ENCODE measurements at regions not wholly inside any gene's neighbourhood (a gene's known extent, or its start where the extent isn't known, plus 50 kb on each side); places are given as distances from the start of the nearest gene placed in this dataset.
"Not testable (repeated sequence)": the region's sequence is repeated elsewhere in the genome, so short reads cannot be mapped to it uniquely, and the experiment has no call there.

DNA sequence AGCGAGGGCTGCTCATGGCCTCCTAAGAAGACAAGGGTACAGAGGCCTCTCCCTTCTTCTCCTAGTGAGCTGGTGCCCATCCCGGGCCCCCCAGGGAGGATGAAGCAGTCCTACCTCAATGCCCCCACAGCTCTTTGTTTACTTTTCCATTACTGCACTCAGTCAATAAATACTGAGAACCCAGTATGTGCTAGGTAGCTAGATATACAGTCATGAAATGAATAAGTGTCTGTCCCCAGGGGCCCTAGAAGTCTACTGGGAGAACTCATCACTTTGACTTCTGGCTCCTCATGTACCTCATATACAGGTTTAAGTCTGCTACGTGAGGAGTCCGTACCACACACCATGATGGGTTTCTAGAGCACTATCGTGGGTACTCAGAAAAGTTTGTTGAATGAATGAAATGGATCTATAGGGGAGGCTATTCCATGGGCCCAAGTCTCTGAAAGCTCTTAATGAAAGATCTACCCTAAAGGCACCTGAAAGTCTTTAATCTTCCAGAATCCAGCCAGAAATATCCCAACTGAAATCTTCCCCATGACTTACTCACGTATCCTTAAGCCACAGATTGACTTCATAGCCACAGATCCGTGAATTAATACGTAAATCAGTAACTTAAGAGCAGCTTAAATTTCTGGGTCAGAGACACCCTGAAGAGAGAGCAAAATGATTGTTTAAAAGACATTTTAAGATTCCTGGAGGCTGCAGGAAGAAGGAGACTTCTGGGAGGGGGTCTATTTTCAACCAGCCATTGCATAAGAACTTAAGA is 51.6 kb upstream of the POMP start:
- TF ChIP-seq, protein P1, sequence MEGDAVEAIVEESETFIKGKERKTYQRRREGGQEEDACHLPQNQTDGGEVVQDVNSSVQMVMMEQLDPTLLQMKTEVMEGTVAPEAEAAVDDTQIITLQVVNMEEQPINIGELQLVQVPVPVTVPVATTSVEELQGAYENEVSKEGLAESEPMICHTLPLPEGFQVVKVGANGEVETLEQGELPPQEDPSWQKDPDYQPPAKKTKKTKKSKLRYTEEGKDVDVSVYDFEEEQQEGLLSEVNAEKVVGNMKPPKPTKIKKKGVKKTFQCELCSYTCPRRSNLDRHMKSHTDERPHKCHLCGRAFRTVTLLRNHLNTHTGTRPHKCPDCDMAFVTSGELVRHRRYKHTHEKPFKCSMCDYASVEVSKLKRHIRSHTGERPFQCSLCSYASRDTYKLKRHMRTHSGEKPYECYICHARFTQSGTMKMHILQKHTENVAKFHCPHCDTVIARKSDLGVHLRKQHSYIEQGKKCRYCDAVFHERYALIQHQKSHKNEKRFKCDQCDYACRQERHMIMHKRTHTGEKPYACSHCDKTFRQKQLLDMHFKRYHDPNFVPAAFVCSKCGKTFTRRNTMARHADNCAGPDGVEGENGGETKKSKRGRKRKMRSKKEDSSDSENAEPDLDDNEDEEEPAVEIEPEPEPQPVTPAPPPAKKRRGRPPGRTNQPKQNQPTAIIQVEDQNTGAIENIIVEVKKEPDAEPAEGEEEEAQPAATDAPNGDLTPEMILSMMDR (IDR thresholded peaks at IDR 0.05; ENCODE audit: low read depth, low read length) = no peak

DNA sequence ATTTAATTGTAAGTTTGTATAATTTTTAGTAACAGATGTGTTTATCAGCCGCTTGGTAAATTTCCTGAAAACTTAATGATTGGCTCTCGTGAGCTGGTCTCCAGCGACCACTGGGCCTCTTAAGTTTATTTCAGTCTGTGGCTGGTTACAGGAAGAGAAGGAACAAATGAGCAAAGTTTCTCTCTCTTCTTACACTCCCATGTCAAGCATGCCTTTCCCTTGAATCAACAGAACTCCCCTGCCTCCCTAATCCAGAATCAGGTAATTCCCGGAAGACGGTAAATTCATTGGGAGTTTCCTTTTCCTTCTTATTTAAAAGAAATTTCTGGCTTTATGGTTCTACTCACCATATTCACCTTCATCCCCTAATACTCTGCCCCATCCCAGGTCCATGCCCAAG is 52.5 kb upstream of the POMP start:
- TF ChIP-seq, protein P1 (IDR thresholded peaks at IDR 0.05; ENCODE audit: low read depth, low read length) = no peak
- H3K4me3 ChIP-seq (ENCODE audit: low read depth, low read length) = no peak overlapping the region

More for the DNA sequence above, 51.6 kb upstream of the POMP start:
- H3K4me3 ChIP-seq (ENCODE audit: low read depth, low read length) = no peak overlapping the region

GRCh38 chr13:28605147-28605546 is 53.8 kb upstream of the POMP start:
- not testable (repeated sequence) for H3K4me3 ChIP-seq (ENCODE audit: low read depth, low read length)

GRCh38 chr13:28603043-28603664 is 55.8 kb upstream of the POMP start:
- TF ChIP-seq, protein P1 (IDR thresholded peaks at IDR 0.05; ENCODE audit: low read depth, low read length) = no peak
- H3K4me3 ChIP-seq (ENCODE audit: low read depth, low read length) = no peak overlapping the region

DNA sequence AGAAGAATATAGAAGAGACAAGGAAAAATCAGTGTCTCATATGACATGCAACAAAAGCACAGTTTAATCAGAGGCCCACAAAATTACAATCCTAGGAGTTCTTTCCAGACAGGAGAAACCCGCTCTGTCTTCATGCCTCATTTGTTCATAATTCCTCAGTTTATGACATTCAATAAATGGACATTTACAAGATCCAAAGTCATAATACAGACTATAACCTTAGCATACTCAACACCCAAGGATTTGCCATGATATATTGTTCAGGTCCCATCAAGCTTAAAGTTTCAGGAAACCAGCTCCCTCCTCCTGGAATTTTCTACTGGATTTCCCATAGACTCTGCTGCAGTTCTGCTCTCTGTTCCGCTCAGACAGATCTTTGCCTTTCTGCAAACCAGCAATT is 56.4 kb upstream of the POMP start:
- no peak overlapping the region for H3K4me3 ChIP-seq (ENCODE audit: low read depth, low read length)
- TF ChIP-seq, protein P1 (IDR thresholded peaks at IDR 0.05; ENCODE audit: low read depth, low read length) = no peak

- TF ChIP-seq, protein P1 (IDR thresholded peaks at IDR 0.05; ENCODE audit: low read depth, low read length) = no peak
- H3K4me3 ChIP-seq (ENCODE audit: low read depth, low read length) = no peak overlapping the region
Measured at GRCh38 chr13:28601581-28601980, 57.3 kb upstream of the POMP start.

GRCh38 chr13:28597641-28598040 is 61.3 kb upstream of the POMP start:
- TF ChIP-seq, protein P1 (IDR thresholded peaks at IDR 0.05; ENCODE audit: low read depth, low read length) = no peak
- H3K4me3 ChIP-seq (ENCODE audit: low read depth, low read length) = no peak overlapping the region

Measured in WI38 (cell line).